NT2/D1 (cell line): ENCODE measurements at regions not wholly inside any gene's neighbourhood (a gene's known extent, or its start where the extent isn't known, plus 50 kb on each side); places are given as distances from the start of the nearest gene placed in this dataset.
"Not testable (repeated sequence)": the region's sequence is repeated elsewhere in the genome, so short reads cannot be mapped to it uniquely, and the experiment has no call there.

Experiments
- SUZ12 ChIP-seq: IDR thresholded peaks from 2 replicates; pipeline ENCODE4 v1.6.1; 2011; ENCODE audit not compliant: insufficient read length, insufficient read depth; ENCODE audit errors: extremely low read depth
- ZNF274 ChIP-seq: IDR thresholded peaks from 2 replicates; pipeline ENCODE4 v1.6.1; 2011; ENCODE audit warnings: mild to moderate bottlenecking, low read depth, low read length

DNA sequence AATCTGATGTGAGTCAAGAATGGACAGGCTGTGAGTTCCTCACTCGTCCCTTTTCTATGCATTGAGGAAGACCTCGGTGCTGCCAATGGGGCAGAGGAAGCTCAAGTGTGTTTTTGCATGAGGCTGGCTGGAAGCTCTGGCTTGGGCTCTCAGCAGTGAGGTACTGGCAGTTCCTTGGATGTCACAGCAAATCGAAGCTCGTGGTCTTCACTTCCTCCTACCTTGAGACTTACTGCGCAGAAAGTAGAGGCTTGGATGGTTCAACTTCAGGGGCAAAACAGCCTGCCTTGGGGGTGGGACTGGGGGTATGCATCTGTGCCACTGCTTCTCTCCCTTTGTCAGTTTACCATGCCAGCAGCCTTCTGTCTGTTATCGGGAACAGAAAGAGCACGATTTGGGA, 229.8 kb upstream of the PLGLB2 start:
- TF ChIP-seq ZNF274, SUZ12: not testable (repeated sequence)
